Type B pancreatic cell (in vitro differentiated cells): ENCODE measurements at regions not wholly inside any gene's neighbourhood (a gene's known extent, or its start where the extent isn't known, plus 50 kb on each side); places are given as distances from the start of the nearest gene placed in this dataset.

ENCODE experiments used
- DNase-seq: peaks from one replicate; pipeline ENCODE4 v3.0.0; 2021; ENCODE audit warnings: mixed read lengths; ENCODE audit not compliant: unreplicated experiment; ENCODE audit errors: extremely low spot score
- H3K27ac Mint-ChIP-seq: 2 replicates; pipeline ENCODE4 v1.8.0; 2021; ENCODE audit warnings: mild to moderate bottlenecking, mixed read lengths
- H3K27me3 Mint-ChIP-seq: 2 replicates; pipeline ENCODE4 v1.8.0; 2021; ENCODE audit warnings: mixed read lengths
- H3K36me3 Mint-ChIP-seq: 2 replicates; pipeline ENCODE4 v1.8.0; 2021; ENCODE audit warnings: mixed read lengths
- H3K4me1 Mint-ChIP-seq: one replicate; pipeline ENCODE4 v1.8.0; 2021; ENCODE audit warnings: mixed read lengths; ENCODE audit not compliant: unreplicated experiment
- H3K4me3 Mint-ChIP-seq: 2 replicates; pipeline ENCODE4 v1.8.0; 2021; ENCODE audit warnings: mild to moderate bottlenecking, mixed read lengths
- H3K9me3 Mint-ChIP-seq: 2 replicates; pipeline ENCODE4 v1.8.0; 2021; ENCODE audit warnings: mixed read lengths
- CTCF ChIP-seq: fragments of 200-600 bp; sonication (generic); conservative IDR thresholded peaks from 2 replicates; pipeline ENCODE4 v1.5.0; 2021; ENCODE audit warnings: antibody characterized with exemption, mild to moderate bottlenecking

GRCh38 chr2:226357816-226358215 lies 441.8 kb downstream of the IRS1 start:
- DNase-seq: no peak
- Mint-ChIP-seq H3K4me1 (no peaks in the 10 kb centered on the region), H3K4me3 (no peak overlapping the region), H3K27ac (no peak overlapping the region), H3K36me3 (no peaks in the 10 kb centered on the region), H3K27me3 (no peaks in the 10 kb centered on the region), H3K9me3 (no peaks in the 10 kb centered on the region)
- no peak for TF ChIP-seq CTCF

DNA sequence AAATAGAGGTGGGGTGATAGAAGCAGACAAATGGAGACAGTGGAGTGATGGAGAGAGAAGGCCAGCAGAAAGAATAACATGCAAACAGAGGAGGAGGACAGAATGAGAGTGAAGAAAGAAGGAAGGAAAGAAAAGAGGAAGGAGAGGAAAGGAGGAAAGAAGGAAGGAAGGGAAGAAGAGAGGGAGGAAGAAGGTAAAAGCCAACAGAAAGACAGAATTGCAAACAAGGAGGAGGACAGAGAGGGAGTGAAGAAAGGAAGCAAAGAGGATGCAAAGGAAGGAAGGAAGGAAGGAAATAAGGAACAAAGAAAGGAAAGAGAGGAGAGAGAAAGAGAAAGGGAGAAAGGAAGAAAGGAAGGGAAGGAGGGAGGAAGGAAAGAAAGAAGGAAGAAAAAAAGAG lies 444.0 kb downstream of the IRS1 start:
- no peak for DNase-seq
- Mint-ChIP-seq H3K36me3 (no peaks in the 10 kb centered on the region), H3K4me1 (no peaks in the 10 kb centered on the region), H3K27me3 (no peaks in the 10 kb centered on the region), H3K9me3 (no peaks in the 10 kb centered on the region), H3K27ac (no peak overlapping the region), H3K4me3 (no peak overlapping the region)
- TF ChIP-seq CTCF: no peak

DNA sequence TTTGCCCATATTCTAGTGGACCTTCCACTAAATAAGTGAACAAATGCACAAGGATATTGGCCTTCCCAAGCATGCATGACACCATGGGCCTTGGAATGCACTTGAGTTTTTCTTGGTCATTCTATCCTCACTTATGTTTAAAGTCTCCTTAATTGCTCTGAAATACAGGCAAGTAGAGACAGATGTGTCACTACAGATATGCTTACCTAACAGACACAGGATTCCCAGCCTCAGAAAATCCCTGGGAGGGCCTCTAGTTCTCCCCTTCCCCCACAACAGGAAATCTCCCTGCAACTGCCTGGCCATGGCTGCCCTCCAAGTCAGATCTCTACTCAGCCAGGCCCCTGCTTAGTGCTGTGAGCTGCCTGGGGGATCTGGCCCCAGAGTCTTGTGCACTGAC lies 445.2 kb downstream of the IRS1 start:
- Mint-ChIP-seq H3K27ac (no peak overlapping the region), H3K36me3 (no peaks in the 10 kb centered on the region), H3K9me3 (no peaks in the 10 kb centered on the region), H3K27me3 (no peaks in the 10 kb centered on the region), H3K4me3 (no peak overlapping the region), H3K4me1 (no peaks in the 10 kb centered on the region)
- no peak for DNase-seq
- no peak for TF ChIP-seq CTCF

DNA sequence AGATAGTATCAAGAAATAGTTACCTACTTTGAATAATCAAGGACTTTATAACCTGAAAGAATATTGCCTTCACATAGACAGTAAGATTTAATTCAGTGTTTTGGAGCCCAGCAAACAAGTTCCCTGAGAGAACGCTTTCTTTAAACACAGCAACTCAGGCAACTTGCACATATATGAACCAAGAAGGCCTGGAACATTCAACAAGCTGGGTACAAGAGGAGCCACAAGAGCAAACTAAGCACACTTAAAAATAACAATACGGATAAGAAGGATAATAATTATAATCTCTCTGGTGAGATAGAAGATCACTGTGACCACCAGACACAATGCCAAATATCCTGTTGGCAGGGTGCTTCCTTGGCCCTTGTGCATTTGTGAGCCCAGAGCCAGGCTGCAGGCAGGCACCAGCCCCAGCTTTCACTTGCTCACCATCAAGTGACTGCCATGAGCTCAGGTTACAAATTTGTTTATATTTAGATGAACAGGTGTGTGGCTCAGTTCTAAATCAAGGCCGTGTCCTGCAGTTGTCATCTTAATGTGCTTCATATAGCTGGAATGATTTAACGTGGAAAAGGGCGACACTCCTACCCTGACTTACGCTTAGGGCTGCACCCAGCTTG lies 446.6 kb downstream of the IRS1 start:
- no peak for DNase-seq
- H3K27me3 Mint-ChIP-seq: no peaks in the 10 kb centered on the region
- no peak for TF ChIP-seq CTCF
- H3K9me3 Mint-ChIP-seq: no peaks in the 10 kb centered on the region
- H3K27ac Mint-ChIP-seq: no peak overlapping the region
- no peak overlapping the region for H3K4me3 Mint-ChIP-seq
- H3K36me3 Mint-ChIP-seq: no peaks in the 10 kb centered on the region
- no peaks in the 10 kb centered on the region for H3K4me1 Mint-ChIP-seq

DNA sequence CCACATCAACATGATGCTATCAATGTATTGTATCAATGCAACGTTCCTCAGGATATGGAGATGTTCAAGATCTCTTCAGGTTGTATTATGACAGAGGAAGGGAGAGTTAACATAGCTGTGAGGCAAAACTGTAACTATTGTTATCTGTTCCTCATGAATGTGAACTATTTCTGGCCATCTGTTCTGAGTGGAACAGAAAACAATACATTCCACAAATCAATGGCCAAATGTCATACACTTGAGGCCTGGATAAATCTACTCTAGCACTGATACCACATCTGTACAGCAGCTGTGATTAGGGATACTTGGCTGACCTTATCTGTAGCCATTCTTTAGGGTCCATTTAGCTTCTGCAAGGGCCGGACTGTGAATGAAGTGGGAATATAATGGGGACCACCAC lies 447.9 kb downstream of the IRS1 start:
- Mint-ChIP-seq H3K27ac (no peak overlapping the region), H3K36me3 (no peaks in the 10 kb centered on the region), H3K9me3 (no peaks in the 10 kb centered on the region)

More for the DNA sequence above, 447.9 kb downstream of the IRS1 start:
- no peak for TF ChIP-seq CTCF
- no peak overlapping the region for H3K4me3 Mint-ChIP-seq
- H3K27me3 Mint-ChIP-seq: no peaks in the 10 kb centered on the region
- peaks cover 3% of the 10 kb centered on the region for H3K4me1 Mint-ChIP-seq
- no peak for DNase-seq
